Gastrocnemius medialis (tissue), 4 donors: ENCODE measurements at regions not wholly inside any gene's neighbourhood (a gene's known extent, or its start where the extent isn't known, plus 50 kb on each side); places are given as distances from the start of the nearest gene placed in this dataset.

Experiments used
- ATAC-seq, 2 donors: fragments of 150-250 bp; one replicate each; pipeline ENCODE4 v1.9.1; 2016
- DNase-seq, 2 donors: peaks; one replicate each; pipeline ENCODE4 v3.0.0-alpha.2; 2019
- H3K27ac ChIP-seq, 4 donors: fragments of 200-600 bp; sonication (generic); 1 replicate in 1 of 4; 2 replicates in 3 of 4; pipeline ENCODE4 v1.5.1; 2016 to 2018; ENCODE audit warnings: mild to moderate bottlenecking in 2 of 4, moderate library complexity in 1 of 4
- H3K27me3 ChIP-seq, 3 donors: fragments of 200-600 bp; sonication (generic) in 2 of 3; 1 replicate in 1 of 3; 2 replicates in 2 of 3; pipeline versions ENCODE4 v1.5.1 to v1.6.0; 2016 to 2019; ENCODE audit warnings: mild to moderate bottlenecking in 1 of 3, moderate library complexity in 1 of 3
- H3K36me3 ChIP-seq, 2 donors: fragments of 200-600 bp; sonication (generic) in 1 of 2; one replicate each; pipeline ENCODE4 v1.5.1; 2017 to 2018
- H3K4me1 ChIP-seq, 2 donors: fragments of 200-600 bp; sonication (generic) in 1 of 2; one replicate each; pipeline ENCODE4 v1.5.1; 2016 to 2017; ENCODE audit warnings: mild to moderate bottlenecking in 2 of 2
- H3K4me3 ChIP-seq, 4 donors: fragments of 200-600 bp; sonication (generic) in 3 of 4; 1 replicate in 1 of 4; 2 replicates in 3 of 4; pipeline ENCODE4 v1.5.1; 2016 to 2019; ENCODE audit warnings: mild to moderate bottlenecking in 2 of 4
- H3K9me3 ChIP-seq, 3 donors: fragments of 200-600 bp; sonication (generic) in 2 of 3; 1 replicate in 1 of 3; 2 replicates in 2 of 3; pipeline ENCODE4 v1.5.1; 2016 to 2019
- CTCF ChIP-seq, 5 experiments: fragments of 450-650 bp in 3 of 5; fragments of 200-600 bp in 2 of 5; sonication (generic) in 2 of 5; IDR thresholded peaks in 4 of 5; conservative IDR thresholded peaks in 1 of 5; 1 replicate in 4 of 5; 2 replicates in 1 of 5; pipeline ENCODE4 v1.5.1; 2016 to 2019; ENCODE audit warnings: antibody characterized with exemption in 5 of 5, mild to moderate bottlenecking in 3 of 5, moderate library complexity in 3 of 5
- POLR2A ChIP-seq, 2 donors: fragments of 450-650 bp; IDR thresholded peaks; one replicate each; pipeline ENCODE4 v1.6.1; 2017; ENCODE audit warnings: antibody characterized with exemption in 2 of 2, mild to moderate bottlenecking in 2 of 2, moderate library complexity in 2 of 2
- in situ Hi-C, 4 donors: fragments of 200-750 bp; cut with MboI; loops; one replicate each; pipeline versions ENCODE4 v1.15.0 to v1.8.0; 2017; ENCODE audit warnings: low sequenced_read_pairs in 4 of 4
- intact Hi-C: fragments of 100-400 bp; cut with DNase I; formaldehyde crosslinking; loops from one replicate; pipeline ENCODE4 v1.15.1; 2023; ENCODE audit warnings: low total_unique reads

GRCh38 chr4:152112190-152112589 lies 351.4 kb upstream of the GATB start:
- DNase-seq (no peak), ATAC-seq (no peak)
- Histone ChIP-seq H3K27ac (no peak overlapping the region), H3K4me3 (no peak overlapping the region), H3K4me1 (peaks cover 15 to 30% of the 10 kb centered on the region in 2 donors), H3K9me3 (no peaks in the 10 kb centered on the region), H3K36me3 (no peaks in the 10 kb centered on the region), H3K27me3 (no peaks in the 10 kb centered on the region)
- intact Hi-C loops: loop anchor here (10.0 kb wide), 1 partner anchor 447 kb away; no protein-coding TSS in a partner anchor
- no peak for TF ChIP-seq POLR2A (IDR thresholded peaks at IDR 0.05)
- TF ChIP-seq CTCF (IDR thresholded peaks at IDR 0.05 in 4 of 5, conservative IDR thresholded peaks at IDR 0.05 in 1 of 5): no peak
- in situ Hi-C loops: no loop called here

GRCh38 chr4:152110780-152111179 lies 350.0 kb upstream of the GATB start:
- ATAC-seq (no peak), DNase-seq (no peak)
- H3K36me3 ChIP-seq: no peaks in the 10 kb centered on the region
- intact Hi-C loops (loop anchor here (10.0 kb wide), 1 partner anchor 446 kb away; no protein-coding TSS in a partner anchor), in situ Hi-C loops (no loop called here)
- no peaks in the 10 kb centered on the region for H3K9me3 ChIP-seq
- H3K27me3 ChIP-seq: no peaks in the 10 kb centered on the region
- peaks cover 5 to 20% of the 10 kb centered on the region in 2 donors for H3K4me1 ChIP-seq
- H3K27ac ChIP-seq: no peak overlapping the region
- H3K4me3 ChIP-seq: no peak overlapping the region
- TF ChIP-seq CTCF (IDR thresholded peaks at IDR 0.05 in 4 of 5, conservative IDR thresholded peaks at IDR 0.05 in 1 of 5) (no peak), POLR2A (IDR thresholded peaks at IDR 0.05) (no peak)

GRCh38 chr4:152109531-152110509 lies 349.0 kb upstream of the GATB start:
- TF ChIP-seq POLR2A (IDR thresholded peaks at IDR 0.05) (no peak), CTCF (IDR thresholded peaks at IDR 0.05 in 4 of 5, conservative IDR thresholded peaks at IDR 0.05 in 1 of 5) (no peak)
- DNase-seq (no peak), ATAC-seq (no peak)
- Histone ChIP-seq H3K9me3 (no peaks in the 10 kb centered on the region), H3K36me3 (no peaks in the 10 kb centered on the region), H3K4me3 (no peak overlapping the region), H3K27ac (peak overlapping the region in 1 of 4 donors; percentile 33), H3K27me3 (no peaks in the 10 kb centered on the region), H3K4me1 (peaks cover 5 to 13% of the 10 kb centered on the region in 2 donors)
- intact Hi-C loops: loop anchor here (10.0 kb wide), 1 partner anchor 445 kb away; no protein-coding TSS in a partner anchor
- in situ Hi-C loops: no loop called here

GRCh38 chr4:152107736-152108500 lies 347.1 kb upstream of the GATB start:
- TF ChIP-seq CTCF (IDR thresholded peaks at IDR 0.05 in 4 of 5, conservative IDR thresholded peaks at IDR 0.05 in 1 of 5) (no peak), POLR2A (IDR thresholded peaks at IDR 0.05) (no peak)
- no peak overlapping the region for H3K4me3 ChIP-seq
- H3K36me3 ChIP-seq: no peaks in the 10 kb centered on the region
- peaks cover 0 to 8% of the 10 kb centered on the region in 2 donors for H3K4me1 ChIP-seq
- H3K9me3 ChIP-seq: no peaks in the 10 kb centered on the region
- DNase-seq (no peak), ATAC-seq (no peak)
- no peak overlapping the region for H3K27ac ChIP-seq
- in situ Hi-C loops (no loop called here), intact Hi-C loops (no loop called here)
- H3K27me3 ChIP-seq: no peaks in the 10 kb centered on the region
